HepG2 (cell line): ENCODE measurements at regions not wholly inside any gene's neighbourhood (a gene's known extent, or its start where the extent isn't known, plus 50 kb on each side); places are given as distances from the start of the nearest gene placed in this dataset.

Experiments used
- ATAC-seq: fragments of 200-7000 bp; cut with Tn5 transposase; 3 replicates; pipeline ENCODE4 v1.9.1; 2020; ENCODE audit warnings: mild to moderate bottlenecking, moderate library complexity
- BruUV-seq: library from RNA; stranded (reverse); fragments of 400-500 nt; replicated peaks from 2 replicates; lab custom pipeline; 2021; lab: Mats Ljungman, UMichigan
- CTCF ChIA-PET: fragments of 300-600 bp; formaldehyde crosslinking; extraction: SDS; loops from one replicate; lab custom pipeline; 2021; ENCODE audit warnings: low total read pairs, inconsistent platforms, low intra/inter-chr PET ratio; lab: Yijun Ruan, JAX
- POLR2A ChIA-PET: fragments of 350-600 bp; sonication (Branson Sonifier 250); formaldehyde crosslinking; loops from one replicate; lab custom pipeline; 2020; ENCODE audit warnings: antibody characterized with exemption, inconsistent platforms; lab: Yijun Ruan, JAX
- DNase-seq: peaks from one replicate; pipeline ENCODE4 v3.0.0-alpha.2; 2015; ENCODE audit warnings: low spot score
- FAIRE-seq: peaks from 3 replicates; lab custom pipeline; 2011; peaks lifted over from hg19 to GRCh38; lab: Jason Lieb, UNC
- H2AFZ ChIP-seq: one replicate; pipeline ENCODE4 v1.6.1; 2011; ENCODE audit warnings: low read length, inconsistent platforms
- H3K27ac ChIP-seq: fragments of 300-600 bp; 3 replicates; pipeline ENCODE4 v1.8.0; 2011; ENCODE audit warnings: mixed run types, mild to moderate bottlenecking, mixed read lengths, low read length, inconsistent platforms; ENCODE audit not compliant: insufficient read depth; ENCODE audit errors: extremely low read length
- H3K27me3 ChIP-seq, 2 experiments: fragments of 200-600 bp in 1 of 2; 2 replicates in 1 of 2; 3 replicates in 1 of 2; pipeline versions ENCODE4 v1.6.0 to v1.8.0; 2011; ENCODE audit warnings: low read length in 2 of 2, mild to moderate bottlenecking in 2 of 2, moderate library complexity in 2 of 2, inconsistent platforms in 1 of 2; ENCODE audit not compliant: insufficient read depth in 2 of 2, control insufficient read depth in 1 of 2
- H3K36me3 ChIP-seq, 2 experiments: fragments of 200-600 bp in 1 of 2; replicated peaks in 1 of 2; 2 replicates in 1 of 2; 3 replicates in 1 of 2; pipeline versions ENCODE4 v1.5.1 to v1.8.0; 2011; ENCODE audit warnings: low read length in 2 of 2, inconsistent platforms in 1 of 2; ENCODE audit not compliant: insufficient read depth in 2 of 2, control insufficient read depth in 1 of 2
- H3K4me1 ChIP-seq: 2 replicates; pipeline ENCODE4 v1.5.1; 2012; ENCODE audit warnings: low read length, inconsistent platforms; ENCODE audit not compliant: insufficient read depth
- H3K4me2 ChIP-seq: 2 replicates; pipeline ENCODE4 v1.6.0; 2011; ENCODE audit warnings: low read depth, low read length, inconsistent platforms
- H3K4me3 ChIP-seq, 3 experiments: fragments of 200-600 bp in 1 of 3; sonication (generic), shearing (Covaris generic) in 1 of 3; replicated peaks in 1 of 3; 2 replicates each; pipeline ENCODE4 v1.5.1; 2011 to 2016; ENCODE audit warnings: low read length in 3 of 3, inconsistent platforms in 2 of 3, low read depth in 2 of 3, mild to moderate bottlenecking in 2 of 3, control low read depth in 1 of 3, mixed read lengths in 1 of 3; ENCODE audit not compliant: insufficient read depth in 1 of 3
- H3K79me2 ChIP-seq: one replicate; pipeline ENCODE4 v1.6.1; 2011; ENCODE audit warnings: low read length, inconsistent platforms; ENCODE audit not compliant: insufficient read depth
- H3K9ac ChIP-seq: 2 replicates; pipeline ENCODE4 v1.6.0; 2011; ENCODE audit warnings: mild to moderate bottlenecking, low read depth, low read length, inconsistent platforms; ENCODE audit not compliant: insufficient read depth
- H3K9me3 ChIP-seq: 2 replicates; pipeline ENCODE4 v1.5.1; 2012; ENCODE audit warnings: mild to moderate bottlenecking, low read length
- H4K20me1 ChIP-seq: 2 replicates; pipeline ENCODE4 v1.6.0; 2011; ENCODE audit warnings: inconsistent platforms, mild to moderate bottlenecking, low read length, moderate library complexity; ENCODE audit not compliant: insufficient read depth
- ASH2L ChIP-seq: fragments of 300-600, 200-600 bp; sonication (generic); IDR thresholded peaks from 2 replicates; pipeline ENCODE4 v1.7.0; 2017; ENCODE audit warnings: low read depth, mild to moderate bottlenecking, moderate library complexity, mixed read lengths, low read length; ENCODE audit not compliant: insufficient read length
- CCDC6 ChIP-seq: sonication (generic); formaldehyde crosslinking; IDR thresholded peaks from 2 replicates; pipeline ENCODE4 v1.8.1; 2022; ENCODE audit warnings: mild to moderate bottlenecking, missing genetic modification reagents, moderate library complexity
- HMG20A ChIP-seq: IDR thresholded peaks from 2 replicates; pipeline ENCODE4 v1.6.1; 2016; ENCODE audit warnings: borderline replicate concordance
- PRMT3 ChIP-seq: sonication (generic); formaldehyde crosslinking; IDR thresholded peaks from 2 replicates; pipeline ENCODE4 v1.8.1; 2022; ENCODE audit warnings: low read depth, mild to moderate bottlenecking, moderate library complexity, missing genetic modification reagents, borderline replicate concordance
- SMARCE1 ChIP-seq: fragments of 450-650 bp; IDR thresholded peaks from 2 replicates; pipeline ENCODE4 v1.6.1; 2017; ENCODE audit warnings: borderline replicate concordance
- TP53 ChIP-seq: sonication (generic); formaldehyde crosslinking; conservative IDR thresholded peaks from 2 replicates; pipeline ENCODE4 v1.4.0; 2020; ENCODE audit warnings: missing genetic modification reagents
- ZFP62 ChIP-seq: sonication (generic); formaldehyde crosslinking; IDR thresholded peaks from 2 replicates; pipeline ENCODE4 v1.4.0; 2020; ENCODE audit warnings: missing genetic modification reagents
- ZMYM4 ChIP-seq: sonication (generic); formaldehyde crosslinking; IDR thresholded peaks from 2 replicates; pipeline ENCODE4 v1.8.1; 2023; ENCODE audit warnings: mild to moderate bottlenecking, missing genetic modification reagents
- ZNF207 ChIP-seq: fragments of 450-650 bp; IDR thresholded peaks from 2 replicates; pipeline ENCODE4 v1.6.1; 2016; ENCODE audit warnings: antibody characterized with exemption, borderline replicate concordance
- ZNF446 ChIP-seq: sonication (generic); formaldehyde crosslinking; IDR thresholded peaks from 2 replicates; pipeline ENCODE4 v1.5.0; 2020; ENCODE audit warnings: mild to moderate bottlenecking, missing genetic modification reagents
- ZNF766 ChIP-seq: sonication (generic); formaldehyde crosslinking; IDR thresholded peaks from 2 replicates; pipeline ENCODE4 v1.5.0; 2020; ENCODE audit warnings: missing genetic modification reagents, borderline replicate concordance
- ZNF768 ChIP-seq: sonication (generic); formaldehyde crosslinking; IDR thresholded peaks from 2 replicates; pipeline ENCODE4 v1.4.0; 2020; ENCODE audit warnings: missing genetic modification reagents
- in situ Hi-C: cut with HindIII; loops from 2 replicates; pipeline ENCODE4 v1.10.0; 2017; ENCODE audit warnings: low pct_unique_long_range_greater_than_20kb; ENCODE audit not compliant: extremely low pct_ligation_motif_present
- intact Hi-C: fragments of 100-400 bp; cut with micrococcal nuclease; formaldehyde crosslinking; loops from one replicate; pipeline ENCODE4 v1.10.0; 2022; ENCODE audit not compliant: unreplicated experiment
- TF ChIP-seq, protein P1 (sequence below): IDR thresholded peaks from 2 replicates; pipeline ENCODE4 v1.6.1; 2016; ENCODE audit warnings: low read depth, borderline replicate concordance
- TF ChIP-seq, protein P2 (sequence below): sonication (generic); formaldehyde crosslinking; IDR thresholded peaks from 2 replicates; pipeline ENCODE4 v1.4.0; 2020; ENCODE audit warnings: missing genetic modification reagents, mild to moderate bottlenecking, borderline replicate concordance
- TF ChIP-seq, protein P3 (sequence below): sonication (generic); IDR thresholded peaks from 2 replicates; pipeline ENCODE4 v1.6.1; 2016; ENCODE audit warnings: low read depth, borderline replicate concordance
- TF ChIP-seq, protein P4 (sequence below), 2 experiments: sonication (generic) in 1 of 2; formaldehyde crosslinking in 1 of 2; IDR thresholded peaks; 2 replicates each; pipeline versions ENCODE4 v1.6.1 to v1.9.0; 2014 to 2022; ENCODE audit warnings: antibody characterized with exemption in 1 of 2, borderline replicate concordance in 1 of 2, inconsistent platforms in 1 of 2, low read depth in 1 of 2, missing genetic modification reagents in 1 of 2

DNA sequence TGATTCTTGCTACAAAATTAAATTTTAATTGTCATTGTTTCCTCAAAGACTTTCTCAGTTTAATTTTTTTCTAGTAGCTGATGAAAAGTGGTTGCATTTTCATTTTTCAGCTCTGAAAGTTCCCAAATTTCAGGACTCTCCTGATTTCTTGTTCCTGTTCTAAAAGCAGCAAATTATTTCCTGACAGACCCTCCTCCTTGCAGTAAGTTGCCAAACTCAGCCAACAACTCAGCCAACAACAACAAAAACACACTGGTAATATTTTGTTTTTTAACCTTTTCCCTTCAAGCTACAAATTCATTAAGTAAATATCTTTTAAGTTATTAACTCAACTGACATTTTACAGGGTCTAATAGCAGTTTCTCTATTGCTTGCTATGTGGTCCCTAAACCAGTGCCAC is 487.8 kb upstream of the NUDT12 start:
- no peaks in the 10 kb centered on the region for H3K9me3 ChIP-seq
- ChIA-PET POLR2A (no interaction called here), CTCF (no interaction called here)
- H4K20me1 ChIP-seq = no peaks in the 10 kb centered on the region
- no peak for ATAC-seq
- H3K36me3 ChIP-seq = no peaks in the 10 kb centered on the region
- H3K4me1 ChIP-seq = no peaks in the 10 kb centered on the region
- no peak overlapping the region for H3K4me2 ChIP-seq
- no peak for DNase-seq
- H2AFZ ChIP-seq = no peak overlapping the region
- in situ Hi-C loops = no loop called here
- no peak overlapping the region for H3K4me3 ChIP-seq
- no peaks in the 10 kb centered on the region for H3K79me2 ChIP-seq
- FAIRE-seq = no peak
- BruUV-seq = no TSS peak
- H3K27me3 ChIP-seq = no peaks in the 10 kb centered on the region; a peak in 1 of 5 replicates
- intact Hi-C loops = no loop called here
- no peak overlapping the region for H3K27ac ChIP-seq
- no peak overlapping the region for H3K9ac ChIP-seq
- TF ChIP-seq TP53 (no peak), ZNF446 (CRISPR knock-in tag) (no peak), ZFP62 (CRISPR knock-in tag) (no peak), ZNF768 (CRISPR knock-in tag) (no peak), SMARCE1 (no peak), HMG20A (CRISPR knock-in tag) (no peak), ZMYM4 (CRISPR knock-in tag) (no peak), PRMT3 (CRISPR knock-in tag) (no peak), ZNF766 (CRISPR knock-in tag) (no peak), CCDC6 (no peak), ZNF207 (no peak), ASH2L (no peak)
- TF ChIP-seq, protein P1, sequence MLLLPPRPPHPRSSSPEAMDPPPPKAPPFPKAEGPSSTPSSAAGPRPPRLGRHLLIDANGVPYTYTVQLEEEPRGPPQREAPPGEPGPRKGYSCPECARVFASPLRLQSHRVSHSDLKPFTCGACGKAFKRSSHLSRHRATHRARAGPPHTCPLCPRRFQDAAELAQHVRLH = no peak
- TF ChIP-seq, protein P2, sequence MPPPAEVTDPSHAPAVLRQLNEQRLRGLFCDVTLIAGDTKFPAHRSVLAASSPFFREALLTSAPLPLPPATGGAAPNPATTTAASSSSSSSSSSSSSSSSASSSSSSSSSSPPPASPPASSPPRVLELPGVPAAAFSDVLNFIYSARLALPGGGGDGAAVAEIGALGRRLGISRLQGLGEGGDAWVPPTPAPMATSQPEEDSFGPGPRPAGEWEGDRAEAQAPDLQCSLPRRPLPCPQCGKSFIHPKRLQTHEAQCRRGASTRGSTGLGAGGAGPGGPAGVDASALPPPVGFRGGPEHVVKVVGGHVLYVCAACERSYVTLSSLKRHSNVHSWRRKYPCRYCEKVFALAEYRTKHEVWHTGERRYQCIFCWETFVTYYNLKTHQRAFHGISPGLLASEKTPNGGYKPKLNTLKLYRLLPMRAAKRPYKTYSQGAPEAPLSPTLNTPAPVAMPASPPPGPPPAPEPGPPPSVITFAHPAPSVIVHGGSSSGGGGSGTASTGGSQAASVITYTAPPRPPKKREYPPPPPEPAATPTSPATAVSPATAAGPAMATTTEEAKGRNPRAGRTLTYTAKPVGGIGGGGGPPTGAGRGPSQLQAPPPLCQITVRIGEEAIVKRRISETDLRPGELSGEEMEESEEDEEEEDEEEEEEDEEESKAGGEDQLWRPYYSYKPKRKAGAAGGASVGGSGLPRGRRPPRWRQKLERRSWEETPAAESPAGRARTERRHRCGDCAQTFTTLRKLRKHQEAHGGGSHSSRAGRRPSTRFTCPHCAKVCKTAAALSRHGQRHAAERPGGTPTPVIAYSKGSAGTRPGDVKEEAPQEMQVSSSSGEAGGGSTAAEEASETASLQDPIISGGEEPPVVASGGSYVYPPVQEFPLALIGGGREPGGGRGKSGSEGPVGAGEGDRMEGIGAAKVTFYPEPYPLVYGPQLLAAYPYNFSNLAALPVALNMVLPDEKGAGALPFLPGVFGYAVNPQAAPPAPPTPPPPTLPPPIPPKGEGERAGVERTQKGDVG (CRISPR knock-in tag) = no peak
- TF ChIP-seq, protein P3, sequence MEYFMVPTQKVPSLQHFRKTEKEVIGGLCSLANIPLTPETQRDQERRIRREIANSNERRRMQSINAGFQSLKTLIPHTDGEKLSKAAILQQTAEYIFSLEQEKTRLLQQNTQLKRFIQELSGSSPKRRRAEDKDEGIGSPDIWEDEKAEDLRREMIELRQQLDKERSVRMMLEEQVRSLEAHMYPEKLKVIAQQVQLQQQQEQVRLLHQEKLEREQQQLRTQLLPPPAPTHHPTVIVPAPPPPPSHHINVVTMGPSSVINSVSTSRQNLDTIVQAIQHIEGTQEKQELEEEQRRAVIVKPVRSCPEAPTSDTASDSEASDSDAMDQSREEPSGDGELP = no peak
- TF ChIP-seq, protein P4, sequence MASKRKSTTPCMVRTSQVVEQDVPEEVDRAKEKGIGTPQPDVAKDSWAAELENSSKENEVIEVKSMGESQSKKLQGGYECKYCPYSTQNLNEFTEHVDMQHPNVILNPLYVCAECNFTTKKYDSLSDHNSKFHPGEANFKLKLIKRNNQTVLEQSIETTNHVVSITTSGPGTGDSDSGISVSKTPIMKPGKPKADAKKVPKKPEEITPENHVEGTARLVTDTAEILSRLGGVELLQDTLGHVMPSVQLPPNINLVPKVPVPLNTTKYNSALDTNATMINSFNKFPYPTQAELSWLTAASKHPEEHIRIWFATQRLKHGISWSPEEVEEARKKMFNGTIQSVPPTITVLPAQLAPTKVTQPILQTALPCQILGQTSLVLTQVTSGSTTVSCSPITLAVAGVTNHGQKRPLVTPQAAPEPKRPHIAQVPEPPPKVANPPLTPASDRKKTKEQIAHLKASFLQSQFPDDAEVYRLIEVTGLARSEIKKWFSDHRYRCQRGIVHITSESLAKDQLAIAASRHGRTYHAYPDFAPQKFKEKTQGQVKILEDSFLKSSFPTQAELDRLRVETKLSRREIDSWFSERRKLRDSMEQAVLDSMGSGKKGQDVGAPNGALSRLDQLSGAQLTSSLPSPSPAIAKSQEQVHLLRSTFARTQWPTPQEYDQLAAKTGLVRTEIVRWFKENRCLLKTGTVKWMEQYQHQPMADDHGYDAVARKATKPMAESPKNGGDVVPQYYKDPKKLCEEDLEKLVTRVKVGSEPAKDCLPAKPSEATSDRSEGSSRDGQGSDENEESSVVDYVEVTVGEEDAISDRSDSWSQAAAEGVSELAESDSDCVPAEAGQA (IDR thresholded peaks at IDR 0.05; ENCODE audit: low read depth) = no peak
- TF ChIP-seq, protein P4 (CRISPR knock-in tag; IDR thresholded peaks at IDR 0.05; ENCODE audit: borderline replicate concordance) = no peak
